GM20000 (cell line): ENCODE measurements at regions not wholly inside any gene's neighbourhood (a gene's known extent, or its start where the extent isn't known, plus 50 kb on each side); places are given as distances from the start of the nearest gene placed in this dataset.

Source experiments
- DNase-seq: peaks from one replicate; pipeline ENCODE4 v3.0.0; 2012; ENCODE audit warnings: low spot score
- TF ChIP-seq, protein P1 (sequence below): IDR thresholded peaks from 2 replicates; pipeline ENCODE4 v1.5.1; 2012; ENCODE audit warnings: mild to moderate bottlenecking, control low read depth; ENCODE audit errors: extremely low read depth, missing control alignments

DNA sequence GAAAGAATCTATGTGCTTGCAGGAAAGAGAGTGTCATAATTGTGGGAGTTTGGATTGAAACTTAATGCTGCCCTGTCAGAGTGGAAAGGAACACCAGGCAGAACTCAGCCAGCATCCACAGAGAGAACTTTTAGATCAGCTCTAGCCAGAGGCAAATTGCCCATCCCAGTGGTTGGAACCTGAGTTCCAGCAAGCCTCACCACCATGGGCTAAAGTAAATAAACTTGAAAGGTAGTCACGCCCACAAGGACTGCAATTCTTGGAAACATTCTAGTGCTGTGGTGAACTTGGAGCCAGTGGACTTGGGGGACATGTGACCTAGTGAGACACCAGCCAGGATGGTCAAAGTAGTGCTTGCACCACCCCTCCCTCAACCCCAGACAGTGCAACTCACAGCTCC is 571.6 kb downstream of the LRRIQ3 start:
- TF ChIP-seq, protein P1, sequence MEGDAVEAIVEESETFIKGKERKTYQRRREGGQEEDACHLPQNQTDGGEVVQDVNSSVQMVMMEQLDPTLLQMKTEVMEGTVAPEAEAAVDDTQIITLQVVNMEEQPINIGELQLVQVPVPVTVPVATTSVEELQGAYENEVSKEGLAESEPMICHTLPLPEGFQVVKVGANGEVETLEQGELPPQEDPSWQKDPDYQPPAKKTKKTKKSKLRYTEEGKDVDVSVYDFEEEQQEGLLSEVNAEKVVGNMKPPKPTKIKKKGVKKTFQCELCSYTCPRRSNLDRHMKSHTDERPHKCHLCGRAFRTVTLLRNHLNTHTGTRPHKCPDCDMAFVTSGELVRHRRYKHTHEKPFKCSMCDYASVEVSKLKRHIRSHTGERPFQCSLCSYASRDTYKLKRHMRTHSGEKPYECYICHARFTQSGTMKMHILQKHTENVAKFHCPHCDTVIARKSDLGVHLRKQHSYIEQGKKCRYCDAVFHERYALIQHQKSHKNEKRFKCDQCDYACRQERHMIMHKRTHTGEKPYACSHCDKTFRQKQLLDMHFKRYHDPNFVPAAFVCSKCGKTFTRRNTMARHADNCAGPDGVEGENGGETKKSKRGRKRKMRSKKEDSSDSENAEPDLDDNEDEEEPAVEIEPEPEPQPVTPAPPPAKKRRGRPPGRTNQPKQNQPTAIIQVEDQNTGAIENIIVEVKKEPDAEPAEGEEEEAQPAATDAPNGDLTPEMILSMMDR: no peak

DNA sequence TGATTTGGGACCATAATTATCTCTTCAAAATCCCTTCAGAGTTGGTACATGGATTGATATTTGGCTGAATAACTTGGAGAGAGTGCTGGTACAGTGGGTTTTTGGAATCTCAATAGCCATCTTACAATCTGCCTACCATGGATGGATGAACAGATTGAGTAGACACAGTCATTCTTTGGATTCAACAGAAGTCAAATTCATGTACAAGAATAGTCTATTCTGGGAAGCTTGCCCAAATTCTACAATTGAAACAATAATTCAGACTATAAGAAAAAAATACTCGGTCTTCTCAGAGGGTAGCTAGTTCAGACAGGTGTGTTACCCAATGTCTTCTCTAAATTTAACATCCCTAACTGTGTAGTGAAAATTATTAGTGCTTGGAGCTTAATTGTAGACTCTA is 574.0 kb downstream of the LRRIQ3 start:
- no peak for DNase-seq
- TF ChIP-seq, protein P1: no peak

More for the DNA sequence above, 571.6 kb downstream of the LRRIQ3 start:
- DNase-seq: no peak

DNA sequence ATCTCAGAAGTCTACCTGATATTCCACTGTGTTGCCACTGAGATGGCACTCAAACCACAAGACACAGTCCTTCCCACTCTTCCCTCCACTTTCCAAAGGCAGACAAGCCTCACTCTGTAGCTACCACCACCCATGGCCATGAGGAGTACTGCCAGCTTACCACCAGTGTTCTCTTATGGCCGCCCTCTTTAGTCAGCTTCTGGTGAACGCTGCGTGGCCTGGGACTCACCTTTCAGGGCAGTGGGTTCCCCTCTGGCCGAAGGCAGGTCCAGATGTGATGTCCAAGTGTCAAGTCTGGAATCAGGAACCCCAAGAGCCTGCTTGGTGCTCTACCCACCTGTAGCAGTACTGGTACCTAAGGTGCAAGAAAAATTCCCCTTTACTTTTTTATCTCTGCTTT is 580.8 kb downstream of the LRRIQ3 start:
- TF ChIP-seq, protein P1: no peak

DNA sequence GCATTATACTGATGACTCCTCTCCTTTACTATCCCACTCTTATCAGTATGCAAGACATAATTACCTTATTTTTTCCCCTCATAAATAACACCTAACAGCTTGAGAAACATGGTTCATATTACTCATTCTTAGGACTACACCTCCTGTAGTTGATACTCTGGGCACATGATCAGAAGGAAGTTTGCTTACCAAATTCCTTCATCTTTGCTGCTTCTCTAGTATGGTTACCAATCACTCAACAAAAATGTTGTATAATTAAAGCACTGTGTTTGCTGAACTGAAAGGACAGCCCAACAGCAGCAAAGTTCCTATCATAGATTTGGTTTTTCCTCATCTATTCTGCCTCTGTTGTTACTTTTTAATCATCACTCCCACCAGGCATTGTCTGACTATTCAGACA is 586.3 kb downstream of the LRRIQ3 start:
- no peak for DNase-seq
- TF ChIP-seq, protein P1: no peak

More for the DNA sequence above, 580.8 kb downstream of the LRRIQ3 start:
- DNase-seq: no peak

DNA sequence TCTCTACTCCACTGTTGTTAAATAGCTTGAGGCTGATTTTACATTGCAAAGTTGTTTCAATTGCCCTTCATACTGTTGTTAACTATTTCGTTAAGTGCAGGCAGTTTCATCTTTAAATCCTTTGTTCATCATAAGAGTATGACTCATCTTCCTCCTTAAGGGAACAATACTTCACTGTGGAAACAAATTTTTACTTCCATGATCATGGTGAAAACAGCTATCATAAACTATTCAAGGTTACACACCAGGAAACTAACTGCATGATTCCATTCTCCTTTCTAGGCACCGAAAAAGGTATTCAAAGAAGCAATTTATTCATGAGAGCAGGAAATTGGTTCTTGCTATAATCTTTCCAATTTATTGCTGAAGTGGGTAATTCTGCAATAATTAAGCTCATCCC is 593.2 kb downstream of the LRRIQ3 start:
- TF ChIP-seq, protein P1: no peak
- DNase-seq: no peak

GRCh38 chr1:73604211-73604610 is 593.8 kb downstream of the LRRIQ3 start:
- TF ChIP-seq, protein P1: no peak
- DNase-seq: no peak

GRCh38 chr1:73593804-73594203 is 604.2 kb downstream of the LRRIQ3 start:
- TF ChIP-seq, protein P1: no peak

GRCh38 chr1:73593364-73593763 is 604.6 kb downstream of the LRRIQ3 start:
- TF ChIP-seq, protein P1: no peak
- DNase-seq: no peak

More at GRCh38 chr1:73593804-73594203, 604.2 kb downstream of the LRRIQ3 start:
- DNase-seq: no peak
